Gastrocnemius medialis (tissue), 4 donors: ENCODE measurements at regions not wholly inside any gene's neighbourhood (a gene's known extent, or its start where the extent isn't known, plus 50 kb on each side); places are given as distances from the start of the nearest gene placed in this dataset.

Experiments used
- ATAC-seq, 2 donors: fragments of 150-250 bp; one replicate each; pipeline ENCODE4 v1.9.1; 2016
- DNase-seq, 2 donors: peaks; one replicate each; pipeline ENCODE4 v3.0.0-alpha.2; 2019
- H3K27ac ChIP-seq, 4 donors: fragments of 200-600 bp; sonication (generic); 1 replicate in 1 of 4; 2 replicates in 3 of 4; pipeline ENCODE4 v1.5.1; 2016 to 2018; ENCODE audit warnings: mild to moderate bottlenecking in 2 of 4, moderate library complexity in 1 of 4
- H3K27me3 ChIP-seq, 3 donors: fragments of 200-600 bp; sonication (generic) in 2 of 3; 1 replicate in 1 of 3; 2 replicates in 2 of 3; pipeline versions ENCODE4 v1.5.1 to v1.6.0; 2016 to 2019; ENCODE audit warnings: mild to moderate bottlenecking in 1 of 3, moderate library complexity in 1 of 3
- H3K36me3 ChIP-seq, 2 donors: fragments of 200-600 bp; sonication (generic) in 1 of 2; one replicate each; pipeline ENCODE4 v1.5.1; 2017 to 2018
- H3K4me1 ChIP-seq, 2 donors: fragments of 200-600 bp; sonication (generic) in 1 of 2; one replicate each; pipeline ENCODE4 v1.5.1; 2016 to 2017; ENCODE audit warnings: mild to moderate bottlenecking in 2 of 2
- H3K4me3 ChIP-seq, 4 donors: fragments of 200-600 bp; sonication (generic) in 3 of 4; 1 replicate in 1 of 4; 2 replicates in 3 of 4; pipeline ENCODE4 v1.5.1; 2016 to 2019; ENCODE audit warnings: mild to moderate bottlenecking in 2 of 4
- H3K9me3 ChIP-seq, 3 donors: fragments of 200-600 bp; sonication (generic) in 2 of 3; 1 replicate in 1 of 3; 2 replicates in 2 of 3; pipeline ENCODE4 v1.5.1; 2016 to 2019
- CTCF ChIP-seq, 5 experiments: fragments of 450-650 bp in 3 of 5; fragments of 200-600 bp in 2 of 5; sonication (generic) in 2 of 5; IDR thresholded peaks in 4 of 5; conservative IDR thresholded peaks in 1 of 5; 1 replicate in 4 of 5; 2 replicates in 1 of 5; pipeline ENCODE4 v1.5.1; 2016 to 2019; ENCODE audit warnings: antibody characterized with exemption in 5 of 5, mild to moderate bottlenecking in 3 of 5, moderate library complexity in 3 of 5
- POLR2A ChIP-seq, 2 donors: fragments of 450-650 bp; IDR thresholded peaks; one replicate each; pipeline ENCODE4 v1.6.1; 2017; ENCODE audit warnings: antibody characterized with exemption in 2 of 2, mild to moderate bottlenecking in 2 of 2, moderate library complexity in 2 of 2
- in situ Hi-C, 4 donors: fragments of 200-750 bp; cut with MboI; loops; one replicate each; pipeline versions ENCODE4 v1.15.0 to v1.8.0; 2017; ENCODE audit warnings: low sequenced_read_pairs in 4 of 4
- intact Hi-C: fragments of 100-400 bp; cut with DNase I; formaldehyde crosslinking; loops from one replicate; pipeline ENCODE4 v1.15.1; 2023; ENCODE audit warnings: low total_unique reads

GRCh38 chr6:85749236-85749635 lies 106.5 kb upstream of the SYNCRIP start:
- Histone ChIP-seq H3K27ac (no peak overlapping the region), H3K9me3 (no peaks in the 10 kb centered on the region), H3K4me3 (no peak overlapping the region), H3K36me3 (no peaks in the 10 kb centered on the region), H3K27me3 (no peaks in the 10 kb centered on the region), H3K4me1 (no peaks in the 10 kb centered on the region)
- TF ChIP-seq CTCF (IDR thresholded peaks at IDR 0.05 in 4 of 5, conservative IDR thresholded peaks at IDR 0.05 in 1 of 5) (no peak), POLR2A (IDR thresholded peaks at IDR 0.05) (no peak)
- intact Hi-C loops (no loop called here), in situ Hi-C loops (no loop called here)
- ATAC-seq, result no peak
- DNase-seq, result no peak

DNA sequence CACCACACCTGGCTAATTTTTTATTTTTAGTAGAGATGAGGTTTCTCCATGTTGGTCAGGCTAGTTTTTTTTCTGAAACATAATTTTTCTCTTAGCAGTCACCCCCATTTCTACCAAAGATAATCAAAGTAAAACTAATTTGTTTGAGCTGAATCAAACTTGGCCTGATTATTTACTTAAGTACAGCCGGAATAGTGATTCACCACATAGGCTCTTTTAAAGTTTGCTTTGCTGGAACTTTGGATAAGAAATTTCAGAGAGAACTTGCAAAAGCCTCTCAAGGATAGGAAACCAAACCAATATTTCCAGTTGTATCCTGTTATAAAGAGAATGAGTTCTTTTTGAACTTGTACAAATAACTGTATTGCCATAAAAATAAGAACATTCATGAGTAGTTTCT lies 105.0 kb upstream of the SYNCRIP start:
- TF ChIP-seq POLR2A (IDR thresholded peaks at IDR 0.05), result no peak
- TF ChIP-seq CTCF (IDR thresholded peaks at IDR 0.05 in 4 of 5, conservative IDR thresholded peaks at IDR 0.05 in 1 of 5), result no peak
- ATAC-seq (no peak), DNase-seq (no peak)
- Histone ChIP-seq H3K27me3 (no peaks in the 10 kb centered on the region), H3K4me1 (no peaks in the 10 kb centered on the region), H3K27ac (no peak overlapping the region), H3K4me3 (no peak overlapping the region), H3K36me3 (no peaks in the 10 kb centered on the region), H3K9me3 (no peaks in the 10 kb centered on the region)
- in situ Hi-C loops (no loop called here), intact Hi-C loops (no loop called here)

DNA sequence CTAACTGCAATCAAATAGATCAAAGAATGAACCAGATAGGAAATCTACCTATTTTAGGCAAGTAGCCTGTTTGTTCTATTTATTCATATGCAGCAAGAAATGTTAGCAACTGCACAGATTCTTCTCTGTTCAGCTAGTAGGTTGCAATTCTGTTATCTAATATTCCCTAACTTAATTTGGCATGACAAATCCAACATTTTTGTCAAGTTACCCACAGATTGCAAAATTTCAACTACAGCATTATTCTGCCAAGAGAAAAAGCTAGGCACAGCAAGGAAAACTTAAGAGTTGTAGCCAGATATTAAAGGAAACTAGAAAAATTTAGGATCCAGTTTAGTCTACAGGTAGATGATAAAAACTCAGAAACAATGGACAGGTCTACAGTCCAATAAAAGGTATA lies 104.4 kb upstream of the SYNCRIP start:
- Histone ChIP-seq H3K4me3 (no peak overlapping the region), H3K27ac (no peak overlapping the region), H3K27me3 (no peaks in the 10 kb centered on the region), H3K9me3 (no peaks in the 10 kb centered on the region), H3K4me1 (no peaks in the 10 kb centered on the region), H3K36me3 (no peaks in the 10 kb centered on the region)
- DNase-seq, result no peak
- no peak for TF ChIP-seq CTCF (IDR thresholded peaks at IDR 0.05 in 4 of 5, conservative IDR thresholded peaks at IDR 0.05 in 1 of 5)
- TF ChIP-seq POLR2A (IDR thresholded peaks at IDR 0.05), result no peak
- in situ Hi-C loops (no loop called here), intact Hi-C loops (no loop called here)
- no peak for ATAC-seq

GRCh38 chr6:85744433-85744970 lies 101.8 kb upstream of the SYNCRIP start:
- Histone ChIP-seq H3K9me3 (no peaks in the 10 kb centered on the region), H3K36me3 (no peaks in the 10 kb centered on the region), H3K27ac (no peak overlapping the region), H3K27me3 (no peaks in the 10 kb centered on the region), H3K4me3 (no peak overlapping the region), H3K4me1 (no peaks in the 10 kb centered on the region)
- no peak for ATAC-seq
- TF ChIP-seq CTCF (IDR thresholded peaks at IDR 0.05 in 4 of 5, conservative IDR thresholded peaks at IDR 0.05 in 1 of 5) (no peak), POLR2A (IDR thresholded peaks at IDR 0.05) (no peak)
- in situ Hi-C loops (no loop called here), intact Hi-C loops (no loop called here)
- no peak for DNase-seq

- H3K36me3 ChIP-seq, result no peaks in the 10 kb centered on the region
- ATAC-seq, result no peak
- no peak for DNase-seq
- intact Hi-C loops (no loop called here), in situ Hi-C loops (no loop called here)
- H3K9me3 ChIP-seq, result no peaks in the 10 kb centered on the region
- H3K4me3 ChIP-seq, result no peak overlapping the region
- no peaks in the 10 kb centered on the region for H3K27me3 ChIP-seq
- peaks cover 7 to 14% of the 10 kb centered on the region in 2 donors for H3K4me1 ChIP-seq
- H3K27ac ChIP-seq, result no peak overlapping the region
- no peak for TF ChIP-seq CTCF (IDR thresholded peaks at IDR 0.05 in 4 of 5, conservative IDR thresholded peaks at IDR 0.05 in 1 of 5)
- no peak for TF ChIP-seq POLR2A (IDR thresholded peaks at IDR 0.05)
Observed at GRCh38 chr6:85726206-85726605, 83.5 kb upstream of the SYNCRIP start.
